Body of pancreas (tissue), 4 donors: ENCODE measurements at regions not wholly inside any gene's neighbourhood (a gene's known extent, or its start where the extent isn't known, plus 50 kb on each side); places are given as distances from the start of the nearest gene placed in this dataset.

Experiments used
- POLR2A ChIP-seq, 3 donors: fragments of 450-650 bp; IDR thresholded peaks; one replicate each; pipeline ENCODE4 v1.6.1; 2016; ENCODE audit warnings: antibody characterized with exemption in 3 of 3, mild to moderate bottlenecking in 2 of 3
- TF ChIP-seq, protein P1 (sequence below), 7 experiments: fragments of 450-650 bp in 4 of 7; fragments of 200-600 bp in 3 of 7; sonication (generic) in 3 of 7; IDR thresholded peaks; one replicate each; pipeline ENCODE4 v1.5.1; 2016 to 2019; ENCODE audit warnings: antibody characterized with exemption in 7 of 7

DNA sequence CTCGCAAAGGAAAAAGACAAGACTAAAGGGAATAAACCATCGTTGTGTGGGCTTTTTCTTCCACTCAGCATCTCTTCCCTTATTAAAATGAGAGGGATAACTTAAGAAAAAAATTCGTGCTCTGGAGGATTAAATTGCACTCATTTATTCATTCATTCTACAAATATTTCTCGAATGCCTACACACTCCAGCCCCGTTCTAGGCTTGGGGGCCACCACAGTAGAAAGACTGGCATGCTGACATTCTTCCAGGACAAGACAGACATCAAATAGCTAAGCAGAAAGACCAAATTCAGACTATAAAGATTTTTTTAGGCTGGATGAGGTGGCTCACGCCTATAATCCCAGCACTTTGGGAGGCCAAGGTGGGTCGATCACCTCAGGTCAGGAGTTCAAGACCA, 65.3 kb upstream of the IL12A start:
- TF ChIP-seq POLR2A (IDR thresholded peaks at IDR 0.05): no peak
- TF ChIP-seq, protein P1, sequence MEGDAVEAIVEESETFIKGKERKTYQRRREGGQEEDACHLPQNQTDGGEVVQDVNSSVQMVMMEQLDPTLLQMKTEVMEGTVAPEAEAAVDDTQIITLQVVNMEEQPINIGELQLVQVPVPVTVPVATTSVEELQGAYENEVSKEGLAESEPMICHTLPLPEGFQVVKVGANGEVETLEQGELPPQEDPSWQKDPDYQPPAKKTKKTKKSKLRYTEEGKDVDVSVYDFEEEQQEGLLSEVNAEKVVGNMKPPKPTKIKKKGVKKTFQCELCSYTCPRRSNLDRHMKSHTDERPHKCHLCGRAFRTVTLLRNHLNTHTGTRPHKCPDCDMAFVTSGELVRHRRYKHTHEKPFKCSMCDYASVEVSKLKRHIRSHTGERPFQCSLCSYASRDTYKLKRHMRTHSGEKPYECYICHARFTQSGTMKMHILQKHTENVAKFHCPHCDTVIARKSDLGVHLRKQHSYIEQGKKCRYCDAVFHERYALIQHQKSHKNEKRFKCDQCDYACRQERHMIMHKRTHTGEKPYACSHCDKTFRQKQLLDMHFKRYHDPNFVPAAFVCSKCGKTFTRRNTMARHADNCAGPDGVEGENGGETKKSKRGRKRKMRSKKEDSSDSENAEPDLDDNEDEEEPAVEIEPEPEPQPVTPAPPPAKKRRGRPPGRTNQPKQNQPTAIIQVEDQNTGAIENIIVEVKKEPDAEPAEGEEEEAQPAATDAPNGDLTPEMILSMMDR (IDR thresholded peaks at IDR 0.05): no peak
